NCI-H526 (cell line): ENCODE measurements at regions not wholly inside any gene's neighbourhood (a gene's known extent, or its start where the extent isn't known, plus 50 kb on each side); places are given as distances from the start of the nearest gene placed in this dataset.
"Not testable (repeated sequence)": the region's sequence is repeated elsewhere in the genome, so short reads cannot be mapped to it uniquely, and the experiment has no call there.

Source experiments
- DNase-seq, 2 experiments: peaks; one replicate each; lab custom pipeline; 2025; lab: John Stamatoyannopoulos, UW

DNA sequence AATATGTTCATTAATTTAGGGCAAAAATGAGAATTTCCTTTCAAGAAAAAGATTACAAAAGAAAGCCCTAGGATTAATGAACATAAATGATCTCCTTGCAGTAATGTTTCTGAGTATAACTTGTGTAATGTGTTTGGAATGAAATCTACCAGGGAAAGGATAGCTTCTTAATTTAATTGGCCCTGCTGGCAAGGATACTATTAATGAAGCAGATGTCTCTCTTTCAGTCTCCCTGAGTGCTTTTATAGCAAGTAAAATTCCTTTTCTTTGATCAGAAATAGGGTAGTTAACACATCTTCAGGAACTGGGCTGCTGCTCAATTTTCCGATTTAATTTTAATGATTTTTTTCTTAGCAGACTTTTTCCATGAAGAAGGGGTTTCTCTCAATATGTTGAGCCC is 379.4 kb upstream of the PDE3A start:
- DNase-seq, result no peak

DNA sequence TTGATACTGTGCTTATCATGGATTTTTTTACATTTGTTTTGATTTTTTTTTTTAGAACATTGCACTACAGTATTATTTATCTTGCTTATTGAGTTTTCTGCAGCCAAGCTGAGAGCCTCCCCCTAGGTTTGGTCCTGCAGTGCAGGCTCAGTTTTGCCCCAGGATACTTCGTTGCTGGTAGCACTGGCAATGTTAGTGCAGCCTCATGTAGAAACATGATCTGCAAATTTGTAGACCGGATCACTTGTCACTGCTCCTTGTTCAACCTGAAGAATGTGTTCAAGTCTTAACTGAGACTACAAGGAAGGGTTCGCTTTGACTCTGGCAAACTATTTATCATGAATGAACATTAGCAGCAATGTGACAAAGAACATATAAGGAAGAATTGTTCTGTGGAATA is 377.2 kb upstream of the PDE3A start:
- no peak for DNase-seq

DNA sequence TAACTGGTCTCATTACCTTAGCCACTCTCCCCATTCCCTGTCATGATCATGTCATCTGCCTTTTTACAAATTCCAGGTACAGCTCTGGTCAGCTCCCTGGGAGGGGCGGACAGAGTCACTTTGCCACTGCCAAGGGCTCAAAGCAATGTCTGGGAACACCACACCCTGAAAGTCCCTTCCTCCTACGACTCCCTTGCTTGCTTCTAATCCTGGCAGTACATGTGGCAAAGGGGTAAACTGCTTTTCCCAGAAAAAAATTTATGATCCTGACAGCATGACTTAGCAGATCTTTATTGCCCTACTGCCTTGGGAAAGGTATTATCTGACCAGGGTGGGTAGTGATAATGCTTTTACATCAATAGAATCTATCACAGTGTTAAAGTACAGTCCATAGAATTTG is 376.0 kb upstream of the PDE3A start:
- DNase-seq, result no peak

DNA sequence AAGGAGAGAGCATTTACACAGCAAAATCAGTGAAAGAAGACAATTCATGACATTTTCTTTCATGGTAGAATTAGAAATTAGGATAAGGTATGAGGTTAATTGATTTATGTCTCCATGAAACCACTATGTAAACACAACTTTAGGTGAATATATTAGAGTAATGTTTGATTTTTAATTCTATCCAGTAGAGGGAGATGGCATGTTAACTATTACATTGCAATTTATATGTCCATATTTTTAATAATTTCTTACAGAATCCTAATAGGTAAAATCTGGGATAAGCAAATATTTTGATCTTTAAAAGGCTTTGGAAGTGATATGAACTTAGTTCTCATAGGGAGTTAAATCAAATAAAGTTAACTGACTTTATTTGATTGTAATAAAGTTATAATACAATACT is 373.4 kb upstream of the PDE3A start:
- no peak for DNase-seq

DNA sequence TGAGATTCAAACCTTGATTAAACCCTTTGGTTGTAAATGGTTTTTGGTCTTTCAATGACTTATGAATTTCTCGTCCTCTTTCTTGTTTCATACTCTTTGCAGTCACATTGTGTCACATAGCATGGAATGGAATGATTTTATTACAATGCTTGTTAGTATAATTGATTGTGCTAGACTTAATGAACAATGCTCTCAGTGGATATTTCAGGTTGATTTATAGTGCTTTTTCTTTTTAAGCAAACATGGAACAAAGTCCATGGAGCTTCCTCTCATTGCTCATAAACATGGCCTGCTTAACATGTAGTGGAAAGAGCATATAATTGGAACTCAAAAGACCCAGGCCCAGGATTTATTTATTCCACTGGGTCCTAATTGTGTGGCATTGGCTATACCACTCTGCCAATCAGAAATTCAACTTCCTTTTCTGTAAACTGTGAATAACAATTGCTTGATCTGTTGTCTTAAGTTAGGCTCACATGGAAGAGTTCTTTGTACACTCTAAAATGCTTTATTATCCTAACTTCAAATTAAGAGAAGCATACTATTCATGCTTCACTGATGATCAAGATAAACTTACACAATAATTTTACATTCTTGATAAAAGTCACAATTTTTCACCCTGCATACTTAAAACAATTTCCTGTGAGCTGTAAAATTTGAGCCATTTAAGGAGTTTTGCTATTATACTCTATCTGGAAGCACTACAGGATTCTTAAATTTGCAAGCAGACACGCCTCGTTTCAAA is 370.5 kb upstream of the PDE3A start:
- DNase-seq, result no peak

DNA sequence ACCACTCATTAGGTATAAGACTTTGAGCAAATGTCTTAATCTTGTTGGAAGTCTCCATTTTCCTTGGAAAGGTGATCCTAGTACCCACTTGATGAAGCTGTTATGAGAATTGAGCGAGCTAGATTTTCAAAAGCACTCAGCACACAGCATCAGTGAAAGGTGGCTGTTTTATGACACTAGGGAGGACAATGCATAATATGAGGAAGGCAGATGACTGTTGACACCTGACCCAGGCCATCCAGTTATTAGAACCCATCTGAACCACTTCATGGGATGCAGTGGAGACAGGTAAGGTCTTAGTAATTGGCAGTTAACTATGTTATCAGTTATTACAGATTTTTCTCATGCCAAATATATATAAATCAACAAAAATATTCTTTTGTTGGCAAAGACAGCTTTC is 369.9 kb upstream of the PDE3A start:
- no peak for DNase-seq

DNA sequence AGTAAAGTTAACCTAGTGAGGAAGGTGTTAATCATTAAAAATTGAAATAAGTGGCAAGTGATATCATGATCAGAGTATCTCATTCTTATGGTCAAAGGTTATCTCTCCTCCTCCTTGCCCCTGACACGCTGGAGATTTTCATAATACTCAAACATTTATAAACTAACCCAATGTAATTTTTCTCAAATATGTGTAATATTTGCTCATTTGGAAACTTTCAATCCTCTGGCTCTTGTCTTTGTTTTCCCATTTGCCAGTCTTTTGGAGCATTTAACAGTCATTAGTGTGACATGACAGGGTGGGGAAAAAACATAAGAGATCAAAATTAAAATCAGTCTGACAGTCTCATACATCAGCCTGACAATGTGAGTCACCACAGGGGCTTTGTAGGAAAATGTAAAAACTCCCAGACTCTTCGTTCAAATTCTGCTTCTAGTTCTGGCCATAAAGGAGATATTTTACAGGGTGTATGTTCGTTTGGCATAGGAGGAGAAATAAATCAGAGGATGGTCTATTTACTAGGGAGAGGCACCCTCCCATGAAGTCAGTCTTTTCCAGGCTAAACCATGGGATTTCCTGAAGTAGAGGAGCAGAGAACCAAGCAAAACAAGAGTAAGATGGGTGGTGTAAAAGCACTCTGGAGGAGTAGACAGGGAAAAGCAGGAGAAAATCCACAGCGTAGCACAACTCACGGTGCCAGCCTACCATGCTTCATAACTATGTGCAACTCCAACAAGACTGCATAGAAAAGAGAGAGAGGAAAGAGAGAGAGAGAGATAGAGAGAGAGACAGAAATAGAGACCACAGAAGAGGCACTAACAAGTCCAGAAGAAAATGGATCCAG is 369.2 kb upstream of the PDE3A start:
- no peak for DNase-seq

DNA sequence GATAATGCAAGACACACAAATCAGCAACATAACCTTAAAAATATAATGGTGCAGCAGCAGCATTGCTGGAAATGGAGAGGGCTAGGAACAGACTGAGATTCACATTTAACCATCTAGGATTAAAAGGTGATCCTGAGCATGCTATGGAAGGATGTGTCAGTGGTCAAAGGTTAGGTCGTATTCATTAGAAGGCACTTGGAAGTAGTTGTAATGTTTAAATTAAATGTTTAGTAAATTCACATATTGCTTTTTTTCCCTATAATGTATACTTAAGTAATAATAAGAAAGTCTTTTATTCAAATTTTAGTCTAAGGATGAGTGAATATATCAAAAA is 368.6 kb upstream of the PDE3A start:
- no peak for DNase-seq

DNA sequence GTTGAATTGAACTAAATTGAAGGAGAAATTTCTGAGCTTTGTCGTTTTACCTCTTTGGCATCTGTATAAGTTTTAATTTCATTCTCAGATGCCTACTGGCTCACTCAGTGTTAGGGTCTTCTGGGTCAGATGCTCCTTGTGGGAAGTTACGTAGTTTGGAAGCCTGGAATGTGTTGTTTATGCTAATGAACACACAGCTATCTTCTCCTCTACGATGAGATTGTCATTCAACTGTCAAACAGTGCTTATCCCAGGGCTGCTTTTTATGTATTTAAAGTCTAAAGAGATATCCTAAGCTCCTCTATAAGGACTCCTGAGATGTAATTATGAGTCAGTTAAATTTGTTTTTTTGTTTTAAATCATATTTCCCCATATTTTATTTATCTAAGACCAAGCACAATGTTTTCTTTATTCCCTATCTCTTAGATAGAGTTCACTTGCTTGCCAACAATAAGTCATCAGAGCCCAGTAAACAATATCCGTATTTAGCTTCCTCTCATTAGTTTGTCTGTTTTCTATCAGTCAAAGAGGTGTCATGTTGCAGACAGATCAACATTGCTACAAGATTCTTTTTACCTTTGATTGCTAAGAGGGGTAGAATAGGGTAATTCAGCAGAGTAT is 368.0 kb upstream of the PDE3A start:
- DNase-seq, result no peak

DNA sequence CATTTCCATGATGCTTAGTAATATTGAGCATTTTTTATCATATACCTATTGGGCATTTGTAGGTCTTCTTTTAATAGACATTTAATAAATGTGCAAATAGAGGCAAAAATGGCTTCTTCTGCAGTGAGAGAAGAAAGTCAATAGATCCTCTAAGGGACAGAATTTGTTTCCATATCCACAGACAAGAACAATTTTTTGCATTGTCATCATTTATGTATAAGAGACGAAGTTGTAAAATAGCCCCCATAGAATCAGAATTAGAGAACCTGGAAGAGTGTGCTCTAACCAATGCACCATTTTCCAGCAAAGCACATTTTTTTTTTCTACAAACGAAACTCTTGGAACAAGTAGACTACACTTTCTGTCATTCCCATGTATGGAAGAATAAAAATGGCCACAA is 365.1 kb upstream of the PDE3A start:
- no peak for DNase-seq

DNA sequence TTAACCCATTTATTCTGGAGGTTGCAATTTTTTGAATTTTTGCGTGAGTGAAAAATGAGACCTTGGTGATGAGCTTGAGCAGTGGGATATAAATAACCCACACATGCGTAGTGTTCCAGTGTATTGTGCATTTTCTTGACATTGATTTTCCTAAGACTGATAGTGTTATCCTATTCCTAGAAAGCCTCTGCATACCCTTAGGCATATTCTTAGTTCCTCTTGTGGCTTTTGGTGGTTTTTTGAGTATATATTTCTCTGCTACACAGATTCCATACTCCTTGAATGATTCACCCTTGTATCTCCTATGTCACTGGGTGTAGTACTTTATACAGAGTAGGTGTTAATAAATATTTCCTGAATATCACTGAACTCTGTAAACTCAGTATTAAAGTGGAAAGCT is 363.4 kb upstream of the PDE3A start:
- DNase-seq, result no peak

DNA sequence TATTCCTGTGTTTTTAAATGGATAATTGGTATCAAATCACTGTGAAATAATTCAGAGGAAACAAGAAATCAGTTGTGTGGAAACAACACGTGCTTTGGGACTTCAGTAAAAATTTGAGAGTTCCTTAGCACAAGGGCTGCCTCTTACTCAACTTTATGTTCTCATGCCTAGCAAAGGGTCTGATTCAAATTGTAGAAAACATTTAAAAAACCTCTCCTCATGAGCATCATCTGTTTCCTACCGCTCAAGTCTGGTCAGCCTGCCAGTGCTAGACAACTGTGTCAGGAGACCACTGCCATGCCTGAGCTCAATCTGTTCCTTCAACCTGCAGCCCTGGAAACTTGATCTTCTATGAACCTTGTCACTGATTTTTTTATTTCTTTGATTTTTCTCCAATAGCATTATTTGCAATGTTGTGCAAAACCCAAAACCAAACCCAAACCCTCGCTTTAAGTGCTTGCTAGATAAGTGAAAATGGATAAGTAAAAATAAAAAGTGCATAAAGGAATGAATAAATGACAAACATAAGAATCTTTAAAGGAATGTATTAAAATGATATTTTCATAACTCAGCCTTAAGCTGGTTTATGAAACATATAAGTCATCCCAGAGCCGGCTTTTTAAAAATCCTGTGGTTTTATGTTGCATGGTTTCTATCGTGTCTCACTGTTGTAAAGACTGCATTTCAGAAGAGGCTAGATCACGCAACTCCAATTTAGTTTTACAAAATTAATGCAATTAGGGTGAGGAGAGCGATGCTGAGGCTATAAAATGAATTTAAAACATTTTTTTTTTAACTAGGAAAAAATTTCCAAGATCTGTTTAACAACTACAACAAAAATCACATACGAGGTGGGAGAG is 361.2 kb upstream of the PDE3A start:
- DNase-seq, result no peak

DNA sequence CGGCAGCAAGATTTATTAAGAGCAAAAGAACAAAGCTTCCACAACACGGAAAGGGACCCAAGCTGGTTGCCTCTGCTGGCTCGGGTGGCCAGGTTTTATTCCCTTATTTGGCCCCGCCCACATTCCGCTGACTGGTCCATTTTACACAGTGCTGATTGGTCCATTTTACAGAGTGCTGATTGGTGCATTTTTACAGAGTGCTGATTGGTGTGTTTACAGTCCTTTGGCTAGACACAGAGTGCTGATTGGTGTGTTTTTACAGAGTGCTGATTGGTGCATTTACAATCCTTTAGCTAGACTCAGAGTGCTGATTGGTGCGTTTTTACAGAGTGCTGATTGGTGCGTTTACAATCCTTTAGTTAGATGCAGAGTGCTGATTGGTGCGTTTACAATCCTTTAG is 358.4 kb upstream of the PDE3A start:
- not testable (repeated sequence) for DNase-seq

DNA sequence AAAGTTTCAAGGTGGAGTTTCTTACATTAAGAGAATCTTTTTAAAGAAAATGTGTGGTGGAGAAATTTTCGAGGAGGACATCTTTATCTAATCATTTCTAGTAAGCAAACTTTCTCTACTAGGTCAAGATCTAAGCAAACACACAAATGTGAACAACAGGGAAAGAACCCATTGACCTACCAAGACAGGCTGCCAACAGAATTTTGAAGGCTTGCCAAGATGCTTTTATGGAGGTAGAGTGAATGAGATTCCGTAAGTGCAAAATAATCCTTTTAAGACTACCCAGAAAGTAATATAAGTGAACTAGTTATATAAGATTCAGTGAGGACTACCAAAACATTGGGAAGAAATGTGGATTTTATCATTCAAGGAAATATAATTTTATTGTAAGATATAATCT is 357.1 kb upstream of the PDE3A start:
- DNase-seq, result no peak

DNA sequence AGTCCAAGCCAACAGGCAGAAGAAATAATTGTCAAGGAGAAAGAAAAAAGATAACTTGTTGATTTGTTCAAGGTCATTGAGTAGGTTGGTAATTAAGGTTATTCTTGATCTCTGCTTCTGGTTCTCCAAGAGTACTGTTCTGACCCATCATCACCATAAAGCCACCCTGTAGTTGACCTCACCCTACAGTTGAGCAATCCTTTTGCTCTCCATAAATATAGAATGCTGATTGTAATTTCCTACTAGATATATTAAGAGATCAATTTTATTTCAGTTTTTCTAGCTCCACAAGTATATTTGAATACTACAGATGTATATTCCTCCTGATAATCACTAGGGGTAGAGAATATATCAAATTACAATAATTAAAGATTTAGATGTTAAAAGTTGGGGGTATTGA is 350.5 kb upstream of the PDE3A start:
- no peak for DNase-seq

DNA sequence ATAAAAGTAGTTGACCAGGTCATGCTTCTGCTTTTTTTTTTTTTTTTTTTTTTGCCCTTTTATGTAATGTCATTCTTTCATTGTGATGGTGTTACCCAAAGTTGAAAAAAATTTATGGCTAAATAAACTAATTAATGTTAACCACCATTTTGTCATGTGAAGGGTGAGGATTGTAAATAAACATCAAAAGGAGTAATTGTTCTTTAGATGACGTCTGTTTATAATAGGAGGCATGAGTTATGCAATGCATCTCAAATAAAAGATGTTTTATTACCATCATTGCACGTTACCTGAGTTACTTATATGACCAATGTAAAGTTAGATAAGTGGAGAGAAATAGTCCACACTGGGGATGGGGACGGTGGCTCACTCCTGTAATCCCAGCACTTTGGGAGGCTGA is 349.9 kb upstream of the PDE3A start:
- DNase-seq, result no peak

DNA sequence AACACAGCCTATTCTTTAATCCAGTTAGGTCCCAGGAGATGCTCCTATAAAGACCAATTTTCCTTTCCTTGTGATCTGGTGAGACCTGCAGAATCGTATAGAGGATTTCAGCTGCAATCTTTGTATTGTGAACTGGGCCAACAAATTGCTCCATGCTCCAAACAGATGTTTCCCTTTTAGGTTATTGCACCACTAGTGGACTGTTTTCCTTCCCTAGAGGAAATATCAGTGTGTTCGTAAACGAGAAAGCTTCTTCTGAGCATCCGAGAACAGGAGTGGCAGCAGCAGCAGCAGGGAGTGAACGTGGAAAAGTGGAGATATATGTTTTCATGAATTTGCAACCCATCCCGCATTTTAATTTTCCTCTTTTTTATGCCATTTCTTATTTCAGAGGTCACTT is 344.1 kb upstream of the PDE3A start:
- no peak for DNase-seq

DNA sequence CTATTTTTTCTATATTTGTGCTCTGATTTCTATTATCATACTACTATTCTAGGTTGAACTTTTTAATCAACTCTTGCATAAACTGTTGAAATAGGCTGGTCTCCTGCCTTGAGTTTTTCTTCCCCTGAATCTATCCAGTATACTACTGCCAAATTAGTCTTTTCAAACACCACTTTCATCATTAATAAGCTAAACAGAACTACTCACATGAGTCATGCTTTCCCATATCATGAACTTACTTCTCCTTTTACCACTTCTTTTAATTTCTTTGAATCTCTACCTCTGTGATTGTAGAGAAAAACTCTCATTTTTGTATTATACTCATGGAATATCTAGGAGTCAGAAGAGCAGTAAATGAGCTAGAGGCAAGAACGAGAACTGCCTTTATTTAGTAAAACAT is 340.3 kb upstream of the PDE3A start:
- DNase-seq, result no peak

DNA sequence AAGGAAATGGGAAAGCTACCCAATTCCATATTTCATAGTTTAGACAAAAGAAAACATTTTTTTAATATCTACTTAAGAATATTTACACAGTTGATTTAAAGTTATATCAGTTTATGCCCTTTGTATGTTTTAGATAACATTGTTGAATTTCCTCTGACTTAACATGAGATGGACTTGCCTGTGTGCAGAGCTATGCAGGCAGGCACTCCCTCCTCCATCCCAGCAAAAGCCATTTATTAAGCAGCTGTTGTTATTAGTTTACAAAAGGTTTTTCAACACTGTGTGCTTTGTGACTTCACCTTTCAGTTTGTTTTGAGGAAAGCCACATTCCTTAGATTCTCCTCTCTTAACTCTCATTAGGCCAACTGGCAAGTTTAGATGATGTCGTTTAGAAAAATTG is 337.5 kb upstream of the PDE3A start:
- DNase-seq, result no peak

DNA sequence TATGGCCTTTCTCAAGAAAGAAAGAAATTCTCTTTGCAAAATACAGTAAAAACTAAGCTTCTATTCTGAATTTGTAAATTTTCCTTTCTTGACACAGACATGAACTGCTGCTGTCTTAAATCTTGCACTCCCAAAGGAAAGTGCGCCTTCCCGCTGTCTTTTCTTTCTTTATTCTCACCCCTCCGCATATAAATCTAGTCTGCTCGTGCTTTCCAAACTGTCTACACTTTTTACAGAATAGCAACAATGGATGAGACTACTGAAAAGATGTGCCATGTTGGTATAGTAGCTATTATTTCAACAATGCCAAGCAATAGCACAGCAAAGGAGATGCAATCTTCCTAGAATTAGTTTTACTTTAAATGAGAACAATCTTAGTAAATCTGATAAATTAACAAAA is 328.8 kb upstream of the PDE3A start:
- DNase-seq, result no peak

DNA sequence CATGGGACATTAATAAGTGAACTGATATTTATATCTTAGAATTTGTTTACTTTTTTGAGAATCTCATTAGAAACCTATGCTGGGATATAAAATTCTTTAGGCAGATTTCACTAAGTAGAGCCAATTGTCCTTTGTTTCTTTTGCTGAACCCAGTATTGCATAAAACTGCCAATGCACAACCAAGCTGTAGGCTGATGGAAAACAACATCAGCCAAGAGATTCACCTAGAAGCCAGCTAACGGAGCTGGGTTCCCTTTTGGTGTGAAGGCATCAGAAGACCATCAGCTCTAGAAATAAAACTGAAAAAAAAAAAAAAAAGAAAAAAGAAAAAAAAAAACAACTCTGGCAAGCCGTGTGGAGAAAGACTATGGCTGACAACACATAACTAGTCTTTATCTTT is 328.2 kb upstream of the PDE3A start:
- DNase-seq, result no peak

DNA sequence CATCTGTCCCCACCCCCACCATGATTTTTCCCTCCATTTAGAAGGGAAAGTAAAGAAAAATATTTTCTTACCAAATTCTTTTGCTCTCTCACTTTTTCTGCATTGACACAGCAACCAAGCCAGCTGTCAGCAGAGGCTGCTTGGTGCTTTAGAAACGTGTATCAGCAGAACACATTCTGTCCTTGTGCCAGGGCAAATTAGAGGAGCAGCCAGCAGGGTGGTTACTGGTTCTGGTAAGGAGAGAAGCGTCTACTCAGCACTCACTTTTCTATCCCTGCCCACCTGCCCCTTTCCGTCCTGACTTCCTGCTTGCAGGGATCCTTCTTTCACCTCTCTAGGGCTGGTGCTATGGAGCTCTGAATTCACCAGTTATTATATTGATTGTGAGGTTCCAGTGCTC is 327.5 kb upstream of the PDE3A start:
- no peak for DNase-seq
